Osteoblast (primary cell): ENCODE measurements at regions not wholly inside any gene's neighbourhood (a gene's known extent, or its start where the extent isn't known, plus 50 kb on each side); places are given as distances from the start of the nearest gene placed in this dataset.
"Not testable (repeated sequence)": the region's sequence is repeated elsewhere in the genome, so short reads cannot be mapped to it uniquely, and the experiment has no call there.

ENCODE experiments used
- DNase-seq: peaks from one replicate; pipeline ENCODE4 v3.0.0; 2011; ENCODE audit warnings: low spot score, mixed read lengths; ENCODE audit not compliant: insufficient read length; ENCODE audit errors: missing footprints
- H2AFZ ChIP-seq: 2 replicates; pipeline ENCODE4 v1.6.0; 2011; ENCODE audit warnings: mild to moderate bottlenecking, low read length
- H3K27ac ChIP-seq: 2 replicates; pipeline ENCODE4 v1.5.1; 2011; ENCODE audit warnings: mild to moderate bottlenecking, low read depth, low read length, moderate library complexity
- H3K27me3 ChIP-seq: 2 replicates; pipeline ENCODE4 v1.6.0; 2012; ENCODE audit warnings: mild to moderate bottlenecking, control low read depth, inconsistent platforms, low read length, moderate library complexity; ENCODE audit not compliant: insufficient read depth
- H3K36me3 ChIP-seq: 2 replicates; pipeline ENCODE4 v1.5.1; 2011; ENCODE audit warnings: mild to moderate bottlenecking, low read length, control low read depth, moderate library complexity; ENCODE audit not compliant: insufficient read depth
- H3K4me1 ChIP-seq: 2 replicates; pipeline ENCODE4 v1.5.1; 2011; ENCODE audit warnings: mild to moderate bottlenecking, low read length, control low read depth, moderate library complexity; ENCODE audit not compliant: insufficient read depth
- H3K4me2 ChIP-seq: 2 replicates; pipeline ENCODE4 v1.6.0; 2011; ENCODE audit warnings: mild to moderate bottlenecking, low read length; ENCODE audit not compliant: insufficient read depth
- H3K4me3 ChIP-seq: fragments of 200-600 bp; sonication (generic); 3 replicates; pipeline ENCODE4 v1.5.1; 2012; ENCODE audit warnings: mild to moderate bottlenecking, low read length, inconsistent platforms; ENCODE audit not compliant: insufficient read depth
- H3K79me2 ChIP-seq: 2 replicates; pipeline ENCODE4 v1.6.0; 2012; ENCODE audit warnings: mild to moderate bottlenecking, low read length, control low read depth, inconsistent platforms; ENCODE audit not compliant: insufficient read depth
- H3K9me3 ChIP-seq: 2 replicates; pipeline ENCODE4 v1.5.1; 2011; ENCODE audit warnings: low read depth, low read length, control low read depth
- H4K20me1 ChIP-seq: 2 replicates; pipeline ENCODE4 v1.6.0; 2012; ENCODE audit warnings: mild to moderate bottlenecking, low read length, control low read depth; ENCODE audit not compliant: insufficient read depth
- CTCF ChIP-seq: IDR thresholded peaks from 2 replicates; pipeline ENCODE4 v1.5.1; 2011; ENCODE audit warnings: mild to moderate bottlenecking, low read depth, low read length, moderate library complexity; ENCODE audit errors: extremely low read depth

DNA sequence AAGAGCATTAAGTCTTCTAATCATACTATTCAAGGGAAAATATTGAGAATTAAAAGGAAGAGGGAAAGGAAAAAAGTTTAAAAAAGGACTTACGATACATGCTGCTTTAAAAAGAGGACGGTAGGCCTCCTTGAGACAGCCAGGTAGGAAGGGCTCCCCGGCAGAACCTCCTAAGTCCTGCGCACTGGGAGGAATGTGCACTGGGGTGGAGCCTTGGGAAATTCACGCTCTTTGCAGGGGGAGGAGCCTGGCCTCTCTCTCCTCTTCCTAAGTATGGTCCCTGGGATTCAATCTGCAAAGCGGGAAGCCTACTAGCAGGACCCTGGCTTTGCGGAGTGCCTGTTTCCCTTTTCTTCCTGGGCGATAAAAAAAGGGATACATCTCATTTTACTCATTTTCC, 553.0 kb downstream of the RPS29 start:
- DNase-seq: no peak
- H2AFZ ChIP-seq: no peak overlapping the region
- no peaks in the 10 kb centered on the region for H3K4me1 ChIP-seq
- H4K20me1 ChIP-seq: no peaks in the 10 kb centered on the region
- no peaks in the 10 kb centered on the region for H3K79me2 ChIP-seq
- H3K27ac ChIP-seq: no peak overlapping the region
- no peaks in the 10 kb centered on the region for H3K27me3 ChIP-seq
- H3K4me2 ChIP-seq: no peak overlapping the region
- no peak overlapping the region for H3K4me3 ChIP-seq
- H3K36me3 ChIP-seq: no peaks in the 10 kb centered on the region
- TF ChIP-seq CTCF: no peak
- no peaks in the 10 kb centered on the region for H3K9me3 ChIP-seq

DNA sequence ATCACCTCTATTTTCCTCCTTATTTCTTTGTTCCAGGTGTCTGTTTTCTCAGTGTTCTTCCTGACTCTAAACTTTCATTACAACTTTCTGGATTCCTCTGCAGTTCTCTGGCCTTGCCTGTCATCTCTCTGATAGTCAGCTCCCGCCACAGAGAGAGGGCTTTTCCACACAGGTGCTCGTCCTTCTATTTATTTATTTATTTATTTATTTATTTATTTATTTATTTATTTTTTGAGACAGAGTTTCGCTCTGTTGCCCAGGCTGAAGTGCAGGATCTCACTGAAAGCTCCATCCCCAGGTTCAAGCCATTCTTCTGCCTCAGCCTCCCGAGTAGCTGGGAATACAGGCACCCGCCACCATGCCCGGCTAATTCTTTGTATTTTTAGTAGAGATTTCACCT, 554.5 kb downstream of the RPS29 start:
- not testable (repeated sequence) for H3K4me1 ChIP-seq, H3K27ac ChIP-seq, H4K20me1 ChIP-seq, H3K27me3 ChIP-seq, H3K4me3 ChIP-seq, H3K79me2 ChIP-seq, H3K9me3 ChIP-seq, DNase-seq, H3K36me3 ChIP-seq, H3K4me2 ChIP-seq, H2AFZ ChIP-seq

- H3K79me2 ChIP-seq: no peaks in the 10 kb centered on the region
- H4K20me1 ChIP-seq: no peaks in the 10 kb centered on the region
- no peaks in the 10 kb centered on the region for H3K36me3 ChIP-seq
- H3K27me3 ChIP-seq: no peaks in the 10 kb centered on the region
- no peak for TF ChIP-seq CTCF
- H3K4me2 ChIP-seq: no peak overlapping the region
- no peak overlapping the region for H2AFZ ChIP-seq
- no peak overlapping the region for H3K27ac ChIP-seq
- no peak overlapping the region for H3K4me3 ChIP-seq
- no peak for DNase-seq
- no peaks in the 10 kb centered on the region for H3K9me3 ChIP-seq
- H3K4me1 ChIP-seq: no peaks in the 10 kb centered on the region
Observed at GRCh38 chr14:49019467-49020115, 566.6 kb downstream of the RPS29 start.

GRCh38 chr14:49017447-49017846, 568.7 kb downstream of the RPS29 start:
- no peak for DNase-seq
- H4K20me1 ChIP-seq: no peaks in the 10 kb centered on the region
- H2AFZ ChIP-seq: no peak overlapping the region
- H3K79me2 ChIP-seq: no peaks in the 10 kb centered on the region
- no peaks in the 10 kb centered on the region for H3K9me3 ChIP-seq
- no peaks in the 10 kb centered on the region for H3K27me3 ChIP-seq
- no peak overlapping the region for H3K4me2 ChIP-seq
- no peak overlapping the region for H3K27ac ChIP-seq
- no peaks in the 10 kb centered on the region for H3K4me1 ChIP-seq
- no peak overlapping the region for H3K4me3 ChIP-seq
- TF ChIP-seq CTCF: no peak
- H3K36me3 ChIP-seq: no peaks in the 10 kb centered on the region
